IgD-negative memory B cell (primary cell): ENCODE measurements at regions not wholly inside any gene's neighbourhood (a gene's known extent, or its start where the extent isn't known, plus 50 kb on each side); places are given as distances from the start of the nearest gene placed in this dataset.

Source experiments
- H3K27ac Mint-ChIP-seq, 3 donors: one replicate each; pipeline ENCODE4 v1.8.0; 2020 to 2022; ENCODE audit warnings: mild to moderate bottlenecking in 3 of 3, mixed read lengths in 3 of 3, moderate library complexity in 1 of 3
- H3K27me3 Mint-ChIP-seq: one replicate; pipeline ENCODE4 v1.8.0; 2021; ENCODE audit warnings: mixed read lengths
- H3K36me3 Mint-ChIP-seq: one replicate; pipeline ENCODE4 v1.8.0; 2020; ENCODE audit warnings: mild to moderate bottlenecking, mixed read lengths
- H3K4me1 Mint-ChIP-seq, 3 donors: one replicate each; pipeline ENCODE4 v1.8.0; 2020 to 2022; ENCODE audit warnings: mixed read lengths in 3 of 3, mild to moderate bottlenecking in 1 of 3
- H3K4me3 Mint-ChIP-seq, 4 donors: one replicate each; pipeline ENCODE4 v1.8.0; 2020 to 2022; ENCODE audit warnings: mild to moderate bottlenecking in 4 of 4, mixed read lengths in 4 of 4, moderate library complexity in 3 of 4
- H3K9me3 Mint-ChIP-seq, 3 donors: one replicate each; pipeline ENCODE4 v1.8.0; 2020 to 2021; ENCODE audit warnings: mixed read lengths in 3 of 3, mild to moderate bottlenecking in 1 of 3

DNA sequence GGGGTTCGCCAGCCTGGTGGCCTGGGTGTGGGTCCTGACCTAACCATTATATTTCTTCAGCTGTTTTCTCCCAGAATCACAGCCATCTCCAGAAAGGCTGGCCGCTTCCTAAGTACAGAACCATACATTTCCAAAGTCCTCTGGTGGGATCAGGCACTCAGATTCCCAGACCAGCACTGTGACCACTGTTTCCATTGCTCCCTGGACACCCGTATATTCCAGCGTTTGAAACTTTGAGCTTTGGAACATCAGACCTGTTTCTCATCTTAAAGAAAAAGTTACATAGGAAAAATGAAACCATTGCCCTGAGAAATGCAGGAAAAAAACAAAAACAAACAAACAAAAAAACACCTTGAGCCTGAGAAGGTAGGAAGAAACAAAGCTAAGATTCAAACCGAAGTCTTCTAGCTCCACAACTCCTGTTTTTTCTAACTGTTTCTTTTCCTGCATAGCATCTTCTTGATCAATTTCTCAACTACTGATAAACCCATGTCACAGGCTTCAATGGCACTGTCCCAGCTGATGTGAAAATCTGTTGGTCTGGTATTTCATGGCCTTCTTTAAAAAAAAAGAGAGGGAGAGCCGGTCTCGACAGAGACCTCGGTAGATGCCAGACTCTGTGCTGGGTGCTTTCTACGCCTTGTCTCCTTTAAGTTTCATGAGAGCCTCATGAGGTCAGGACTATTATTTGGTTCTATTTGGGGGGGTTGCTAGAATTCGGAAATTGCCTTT is 221.3 kb downstream of the TOMM20 start:
- Mint-ChIP-seq H3K4me1 (no peaks in the 10 kb centered on the region), H3K9me3 (no peaks in the 10 kb centered on the region), H3K27ac (no peak overlapping the region), H3K4me3 (no peak overlapping the region), H3K36me3 (no peaks in the 10 kb centered on the region), H3K27me3 (no peaks in the 10 kb centered on the region)

DNA sequence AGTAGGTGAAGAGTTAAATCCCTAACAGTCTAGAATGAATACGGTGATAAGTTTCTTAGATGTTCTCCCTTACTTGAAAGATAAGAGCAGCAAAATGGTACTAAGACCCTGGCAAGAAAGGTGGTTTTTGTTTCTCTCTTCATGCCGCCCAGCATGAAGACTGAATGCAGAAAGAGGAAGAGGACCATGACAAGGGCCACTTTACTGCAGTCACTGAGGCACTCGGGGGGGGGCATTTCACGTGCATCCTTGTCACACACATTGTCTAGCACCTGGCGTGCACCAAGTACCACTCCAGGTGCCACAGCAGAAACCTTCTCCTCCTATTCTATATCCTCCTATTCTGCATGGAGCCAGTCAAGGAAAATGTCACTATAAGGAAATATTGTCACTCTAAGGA is 222.0 kb downstream of the TOMM20 start:
- no peaks in the 10 kb centered on the region for H3K9me3 Mint-ChIP-seq
- no peaks in the 10 kb centered on the region for H3K36me3 Mint-ChIP-seq
- no peak overlapping the region for H3K27ac Mint-ChIP-seq
- H3K27me3 Mint-ChIP-seq: no peaks in the 10 kb centered on the region
- H3K4me1 Mint-ChIP-seq: no peaks in the 10 kb centered on the region
- no peak overlapping the region for H3K4me3 Mint-ChIP-seq

DNA sequence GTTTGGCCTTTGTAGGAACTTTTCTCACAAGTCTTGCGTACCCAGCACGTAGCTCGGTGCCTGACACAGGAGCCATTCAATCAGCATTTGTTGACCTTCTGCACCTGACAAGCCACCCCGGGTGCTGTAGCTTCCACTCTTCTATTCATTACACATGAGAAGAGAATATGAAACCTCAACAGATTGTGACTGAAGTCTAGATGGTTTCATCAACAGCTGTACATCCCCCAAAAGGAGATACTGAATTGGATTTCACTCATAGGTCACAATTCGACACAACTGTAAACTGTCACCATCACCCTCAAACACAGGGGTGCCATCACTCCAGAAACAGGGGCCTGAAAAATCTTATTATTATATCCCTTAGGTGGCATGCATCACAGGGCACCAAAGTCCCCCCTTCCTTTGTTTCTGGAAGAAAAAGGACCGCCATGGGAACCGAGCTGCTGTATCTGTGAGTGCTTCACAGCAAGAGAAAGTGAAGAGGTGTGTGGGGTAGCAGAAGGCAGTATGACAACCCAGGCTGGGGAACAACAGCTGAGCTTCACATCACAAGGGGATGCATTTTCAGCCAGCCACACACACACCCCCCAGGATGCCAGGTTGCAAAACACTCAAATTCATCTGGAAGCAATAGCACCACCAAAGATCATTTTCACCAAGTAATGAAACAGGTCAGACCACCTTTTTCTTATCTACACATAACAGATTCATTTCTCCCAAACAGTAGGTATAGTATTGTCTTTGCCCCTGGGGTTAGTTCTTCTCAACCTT is 225.7 kb downstream of the TOMM20 start:
- Mint-ChIP-seq H3K4me3 (no peak overlapping the region), H3K9me3 (no peaks in the 10 kb centered on the region), H3K4me1 (no peaks in the 10 kb centered on the region), H3K36me3 (no peaks in the 10 kb centered on the region), H3K27me3 (no peaks in the 10 kb centered on the region), H3K27ac (no peak overlapping the region)

DNA sequence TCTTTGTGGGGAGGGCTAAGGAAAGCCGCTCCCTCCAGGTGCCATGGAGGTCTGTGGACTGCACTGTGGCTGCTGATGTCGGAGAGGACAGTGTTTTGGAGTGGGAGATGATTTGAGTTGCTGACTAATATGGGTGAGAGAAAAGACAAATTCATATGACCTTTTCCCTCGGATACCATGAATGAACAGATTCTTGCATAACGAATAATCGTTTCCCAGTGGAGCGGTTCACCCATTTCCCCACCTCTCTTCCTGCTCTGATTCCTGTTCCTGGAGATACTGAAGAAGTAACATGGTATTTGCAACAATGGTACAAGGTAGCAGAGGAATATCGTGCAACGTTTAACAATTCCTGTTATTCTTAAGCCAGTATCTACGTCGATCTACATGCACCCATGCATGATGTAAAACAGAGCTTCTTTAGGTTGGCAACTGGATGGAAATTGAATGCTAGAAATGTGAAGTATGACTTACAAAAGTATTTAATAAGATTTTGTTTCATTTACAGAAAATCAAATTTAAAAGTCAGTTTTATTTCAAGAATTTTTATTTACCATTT is 227.1 kb downstream of the TOMM20 start:
- no peak overlapping the region for H3K4me3 Mint-ChIP-seq
- no peak overlapping the region for H3K27ac Mint-ChIP-seq

DNA sequence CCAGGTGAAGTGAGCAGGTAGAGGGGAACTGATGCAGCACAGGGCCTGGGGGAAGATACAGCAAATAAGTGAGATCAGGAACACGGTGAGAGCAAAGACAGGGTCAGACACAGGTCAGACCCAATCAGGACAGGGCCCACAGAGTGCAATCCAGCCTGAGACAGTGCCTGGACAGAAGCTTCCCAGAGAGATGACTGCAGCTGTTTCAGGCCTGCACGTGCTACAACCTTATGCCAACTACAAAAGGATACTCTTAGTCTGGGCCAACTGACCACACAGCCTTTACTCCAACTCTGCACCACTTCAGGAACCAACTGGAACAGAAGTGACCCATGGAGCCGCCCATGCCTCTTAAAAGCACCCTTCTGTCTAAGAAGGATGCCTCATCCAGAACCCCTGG is 228.0 kb downstream of the TOMM20 start:
- Mint-ChIP-seq H3K36me3 (no peaks in the 10 kb centered on the region), H3K27ac (peak overlapping the region in 1 of 3 donors; percentile 59), H3K4me1 (no peaks in the 10 kb centered on the region), H3K27me3 (peaks cover 1% of the 10 kb centered on the region), H3K4me3 (no peak overlapping the region), H3K9me3 (no peaks in the 10 kb centered on the region)

More for the DNA sequence above, 227.1 kb downstream of the TOMM20 start:
- Mint-ChIP-seq H3K36me3 (no peaks in the 10 kb centered on the region), H3K9me3 (no peaks in the 10 kb centered on the region), H3K27me3 (peaks cover under 1% of the 10 kb centered on the region), H3K4me1 (no peaks in the 10 kb centered on the region)

DNA sequence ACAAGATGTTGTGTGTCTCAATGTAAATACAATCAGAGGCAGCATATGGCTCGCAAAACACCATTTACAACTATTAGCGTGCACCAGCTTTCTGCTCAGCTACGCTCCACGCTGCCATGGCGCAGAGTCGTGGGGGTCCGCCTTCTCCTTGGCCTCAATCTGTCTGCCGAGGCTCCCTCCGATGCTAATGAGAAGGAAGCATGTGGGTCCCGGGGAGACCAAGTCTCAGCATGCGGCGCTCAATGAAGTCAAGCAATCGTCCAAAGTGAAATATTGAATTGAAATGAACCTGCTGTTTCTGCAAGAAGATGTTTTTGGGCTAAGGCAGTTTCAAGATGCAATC is 228.9 kb downstream of the TOMM20 start:
- no peaks in the 10 kb centered on the region for H3K9me3 Mint-ChIP-seq
- H3K4me1 Mint-ChIP-seq: no peaks in the 10 kb centered on the region
- H3K27me3 Mint-ChIP-seq: peaks cover 1% of the 10 kb centered on the region
- H3K4me3 Mint-ChIP-seq: no peak overlapping the region
- no peak overlapping the region for H3K27ac Mint-ChIP-seq
- H3K36me3 Mint-ChIP-seq: no peaks in the 10 kb centered on the region

DNA sequence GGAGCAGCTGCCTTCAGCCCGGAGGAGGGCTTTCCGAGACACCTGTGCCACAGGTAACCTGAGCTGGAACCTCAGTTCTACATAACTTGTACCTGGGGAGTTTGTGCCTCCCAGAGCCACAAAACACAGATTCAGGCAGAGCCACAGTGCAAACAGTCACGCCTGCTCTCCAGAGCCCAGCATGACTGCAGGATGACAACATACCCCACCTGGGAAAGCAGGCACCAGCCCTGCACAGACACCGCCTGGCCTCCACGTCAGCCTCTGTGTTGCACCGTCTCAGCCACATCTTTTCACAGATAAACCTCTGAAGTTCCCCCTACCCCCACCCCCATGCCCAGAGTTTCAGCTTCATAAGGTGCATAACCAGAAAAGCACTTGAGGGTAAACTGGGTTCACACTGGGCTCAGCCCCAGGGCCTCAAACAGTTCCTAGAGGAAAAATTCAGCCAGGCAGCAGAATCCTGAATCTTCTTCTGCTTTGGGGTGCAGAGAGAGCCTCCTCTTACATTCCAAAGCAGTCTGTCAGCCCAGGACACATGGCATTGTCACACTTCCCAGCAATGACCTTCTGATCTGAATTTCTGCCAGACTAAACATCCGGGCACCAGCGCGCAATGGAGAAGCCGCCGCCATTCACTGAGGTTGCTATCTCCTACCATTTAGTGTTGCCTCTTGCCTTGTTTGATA is 229.5 kb downstream of the TOMM20 start:
- Mint-ChIP-seq H3K36me3 (no peaks in the 10 kb centered on the region), H3K4me1 (no peaks in the 10 kb centered on the region), H3K27me3 (peaks cover 1% of the 10 kb centered on the region), H3K27ac (no peak overlapping the region), H3K9me3 (no peaks in the 10 kb centered on the region), H3K4me3 (no peak overlapping the region)

DNA sequence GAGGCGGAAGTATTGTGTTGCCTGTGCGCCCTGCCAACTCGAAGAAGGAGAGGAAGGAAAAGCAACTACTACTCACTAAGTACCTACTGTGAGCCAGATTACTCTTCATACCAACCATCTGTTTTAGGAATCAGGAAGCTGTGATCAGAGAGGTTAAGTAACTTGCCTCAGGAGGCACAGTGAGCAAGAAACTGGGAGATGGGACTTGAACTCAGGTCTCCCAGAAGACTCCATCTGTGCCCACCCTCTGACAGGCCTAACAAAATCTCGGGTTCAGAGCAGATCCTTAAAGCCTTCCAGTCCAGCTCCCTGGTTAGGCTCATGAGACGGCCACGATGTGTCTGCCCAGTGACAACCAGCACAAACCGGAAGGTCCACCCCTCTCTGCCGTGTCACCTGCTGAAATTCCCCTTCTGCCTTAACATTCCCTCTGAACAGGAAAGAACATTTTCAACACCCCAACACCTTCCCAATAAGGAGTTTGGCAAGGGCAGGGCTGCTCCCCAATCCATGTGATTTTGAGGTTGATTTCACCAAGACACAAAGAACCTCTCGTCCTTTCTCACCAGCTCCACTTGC is 230.1 kb downstream of the TOMM20 start:
- H3K9me3 Mint-ChIP-seq: no peaks in the 10 kb centered on the region
- H3K36me3 Mint-ChIP-seq: no peaks in the 10 kb centered on the region
- H3K27ac Mint-ChIP-seq: no peak overlapping the region
- no peaks in the 10 kb centered on the region for H3K4me1 Mint-ChIP-seq
- H3K27me3 Mint-ChIP-seq: peaks cover 1% of the 10 kb centered on the region
- no peak overlapping the region for H3K4me3 Mint-ChIP-seq

DNA sequence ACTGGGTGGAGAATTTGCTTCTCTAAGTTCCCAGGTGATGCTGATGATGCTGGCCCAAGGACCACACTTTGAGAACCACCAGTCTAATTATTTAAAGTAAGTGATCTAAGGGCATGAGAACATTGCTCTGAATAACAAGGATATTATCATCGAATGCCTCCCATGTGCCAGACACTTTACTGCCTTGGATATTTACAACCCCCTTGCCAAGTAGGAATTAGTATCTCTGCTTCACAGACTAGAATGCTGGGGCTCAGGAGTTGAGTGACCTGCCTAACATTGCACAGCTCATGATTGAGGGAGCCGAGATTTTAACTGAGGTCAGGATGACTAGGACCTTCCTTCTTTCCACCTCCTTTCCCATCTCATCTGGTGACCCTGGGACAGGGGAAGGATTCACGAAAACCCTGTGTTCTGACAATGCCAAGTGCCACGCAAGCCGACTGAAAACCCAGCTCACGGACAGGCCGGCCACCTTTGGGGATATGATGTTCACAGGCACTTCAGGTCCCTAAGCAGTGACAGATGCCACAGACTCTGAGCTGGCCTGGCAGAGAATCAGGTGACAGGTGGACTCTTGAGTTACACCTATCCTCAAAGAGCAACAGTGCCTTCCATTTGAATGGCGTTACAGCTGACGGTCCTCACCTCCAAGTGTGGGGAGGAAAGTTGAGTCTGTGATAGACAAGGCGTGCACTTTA is 230.7 kb downstream of the TOMM20 start:
- H3K27ac Mint-ChIP-seq: no peak overlapping the region
- no peaks in the 10 kb centered on the region for H3K9me3 Mint-ChIP-seq
- peaks cover 1% of the 10 kb centered on the region for H3K27me3 Mint-ChIP-seq
- no peaks in the 10 kb centered on the region for H3K36me3 Mint-ChIP-seq
- H3K4me3 Mint-ChIP-seq: no peak overlapping the region
- no peaks in the 10 kb centered on the region for H3K4me1 Mint-ChIP-seq

DNA sequence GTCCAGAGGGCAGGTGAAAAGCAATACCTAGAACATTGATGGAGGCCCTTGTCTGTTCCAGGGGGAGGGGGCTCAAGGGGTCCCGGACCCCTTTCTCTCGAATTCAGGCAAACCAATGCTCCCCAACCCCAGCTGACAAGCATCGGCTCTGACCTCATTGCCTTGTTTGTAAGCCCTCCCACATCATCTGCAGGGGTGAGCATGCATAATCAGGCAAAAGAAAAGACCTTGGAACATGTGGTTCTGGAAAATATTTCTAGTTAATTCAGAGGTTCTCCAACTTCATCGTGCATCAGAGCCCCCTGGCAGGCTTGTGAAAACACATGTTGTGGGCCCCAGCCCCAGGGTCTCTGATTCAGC is 231.3 kb downstream of the TOMM20 start:
- no peak overlapping the region for H3K4me3 Mint-ChIP-seq
- H3K9me3 Mint-ChIP-seq: no peaks in the 10 kb centered on the region
- H3K27me3 Mint-ChIP-seq: peaks cover 1% of the 10 kb centered on the region
- H3K27ac Mint-ChIP-seq: no peak overlapping the region
- no peaks in the 10 kb centered on the region for H3K4me1 Mint-ChIP-seq
- H3K36me3 Mint-ChIP-seq: no peaks in the 10 kb centered on the region

DNA sequence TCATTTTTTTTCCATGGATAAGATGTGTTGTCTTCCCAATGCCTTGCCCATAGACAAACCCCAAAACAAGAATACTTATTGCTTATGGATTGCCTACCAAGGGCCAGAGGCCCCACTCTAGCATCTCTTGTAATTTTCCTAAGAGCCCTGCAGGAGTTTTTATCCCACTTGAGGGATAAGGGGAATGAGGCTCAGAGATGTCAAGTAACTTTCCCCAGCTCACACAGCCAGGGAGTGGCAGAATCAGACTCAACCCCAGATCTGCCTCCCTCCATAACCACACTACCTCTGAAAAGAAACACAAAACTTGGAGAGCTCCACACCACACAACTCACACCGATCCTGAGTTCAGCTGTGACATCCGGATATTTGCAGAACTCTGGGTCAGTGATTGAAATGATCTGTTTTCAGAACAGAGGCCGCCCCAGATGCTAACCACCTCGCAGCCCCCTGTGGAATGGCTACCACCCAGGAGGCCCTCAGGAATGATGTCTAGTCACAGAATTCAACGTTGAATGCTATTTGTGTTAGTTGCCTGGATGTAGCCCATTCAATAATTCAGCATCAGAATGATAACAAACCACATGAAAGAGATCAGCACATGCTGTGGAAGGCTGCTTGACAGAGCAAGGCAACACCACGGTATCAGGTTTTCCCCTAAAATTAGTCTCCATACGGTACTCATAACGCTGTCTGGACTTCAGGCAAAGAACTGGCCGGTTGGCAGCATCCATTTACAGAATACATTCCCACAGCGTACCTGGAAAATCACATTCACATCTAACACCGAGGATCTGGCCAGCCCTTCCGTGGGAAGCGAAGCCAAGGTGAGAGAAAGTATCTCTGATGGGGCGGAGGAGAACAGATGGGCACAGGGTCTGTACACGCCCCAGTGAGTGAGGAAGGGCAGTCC is 231.9 kb downstream of the TOMM20 start:
- H3K27ac Mint-ChIP-seq: no peak overlapping the region
- no peaks in the 10 kb centered on the region for H3K4me1 Mint-ChIP-seq
- no peaks in the 10 kb centered on the region for H3K9me3 Mint-ChIP-seq
- H3K27me3 Mint-ChIP-seq: peaks cover 1% of the 10 kb centered on the region
- no peak overlapping the region for H3K4me3 Mint-ChIP-seq
- H3K36me3 Mint-ChIP-seq: no peaks in the 10 kb centered on the region

DNA sequence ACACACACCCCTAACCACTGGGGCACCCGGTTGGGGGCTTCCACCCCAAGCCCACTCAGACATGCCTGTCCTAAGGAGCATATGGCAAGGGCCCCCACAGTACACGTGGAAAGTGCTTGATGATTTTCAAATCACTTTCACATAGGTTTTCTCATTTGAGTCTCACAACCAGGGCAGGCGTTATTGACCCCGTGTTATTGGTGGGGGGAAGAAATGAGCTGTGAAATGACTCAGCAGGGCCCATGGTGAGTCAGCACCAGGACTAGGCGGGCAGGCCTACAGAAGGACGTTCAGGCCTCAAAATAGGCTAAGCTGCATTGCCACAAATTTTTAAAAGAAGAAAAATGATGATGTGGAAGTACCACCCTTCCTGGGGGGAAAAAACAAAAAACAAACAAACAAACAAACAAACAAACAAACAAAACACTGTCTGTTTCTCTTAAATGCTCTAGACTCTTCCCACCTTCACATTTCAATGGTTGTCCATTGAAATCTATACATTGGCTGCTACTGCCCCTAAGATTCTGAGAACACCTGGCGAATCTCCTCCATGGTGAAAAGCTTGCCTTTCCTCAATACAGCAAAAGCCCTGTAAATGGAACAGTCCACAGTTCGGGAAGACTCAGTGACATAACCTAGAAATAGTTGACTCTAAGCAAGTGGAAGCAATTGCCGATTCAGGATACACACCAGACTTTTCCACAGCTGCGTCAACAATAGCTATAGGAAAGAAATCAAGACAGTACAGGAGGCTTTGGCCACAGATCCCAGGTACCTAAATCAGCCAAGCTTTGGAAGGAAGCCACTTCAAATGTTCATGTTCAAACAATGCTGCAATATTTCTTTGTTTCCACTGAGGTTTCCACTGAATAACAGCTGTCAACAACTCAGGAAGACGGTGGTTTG is 234.7 kb downstream of the TOMM20 start:
- H3K4me1 Mint-ChIP-seq: no peaks in the 10 kb centered on the region
- H3K9me3 Mint-ChIP-seq: no peaks in the 10 kb centered on the region
- H3K36me3 Mint-ChIP-seq: no peaks in the 10 kb centered on the region
- H3K4me3 Mint-ChIP-seq: no peak overlapping the region
- peak overlapping the region in 1 of 3 donors; percentile 72 for H3K27ac Mint-ChIP-seq
- peaks cover 1% of the 10 kb centered on the region for H3K27me3 Mint-ChIP-seq

DNA sequence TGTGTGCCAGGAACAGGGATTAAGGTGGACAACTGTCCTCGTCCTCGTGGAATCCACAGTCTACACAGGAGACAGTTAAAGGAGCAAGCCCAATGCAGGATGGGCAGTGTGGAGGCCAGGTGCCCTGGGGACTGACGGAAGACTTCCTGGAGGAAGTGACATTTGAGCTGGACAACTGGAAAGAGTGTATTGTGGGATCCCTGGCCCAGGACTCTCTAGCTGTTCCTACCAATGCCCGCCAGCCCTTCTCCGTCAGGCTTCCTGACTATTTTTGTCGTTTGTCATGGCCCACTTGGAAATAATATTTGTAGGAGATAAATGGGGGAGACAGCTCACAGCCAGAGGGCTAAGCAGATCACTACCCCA is 235.3 kb downstream of the TOMM20 start:
- no peak overlapping the region for H3K4me3 Mint-ChIP-seq
- no peak overlapping the region for H3K27ac Mint-ChIP-seq
- H3K36me3 Mint-ChIP-seq: no peaks in the 10 kb centered on the region
- no peaks in the 10 kb centered on the region for H3K4me1 Mint-ChIP-seq
- H3K9me3 Mint-ChIP-seq: peaks cover 0 to 3% (median 0%) of the 10 kb centered on the region in 3 donors
- H3K27me3 Mint-ChIP-seq: peaks cover 1% of the 10 kb centered on the region
